Renal cortical epithelial cell (primary cell): ENCODE measurements at regions not wholly inside any gene's neighbourhood (a gene's known extent, or its start where the extent isn't known, plus 50 kb on each side); places are given as distances from the start of the nearest gene placed in this dataset.
"Not testable (repeated sequence)": the region's sequence is repeated elsewhere in the genome, so short reads cannot be mapped to it uniquely, and the experiment has no call there.

Experiments
- DNase-seq: peaks from one replicate; pipeline ENCODE4 v3.0.0-alpha.2; 2011; ENCODE audit warnings: low read depth

- no peak for DNase-seq
These were observed 149.3 kb downstream of the RPLP1 start for GRCh38 chr15:69601711-69602504.

- DNase-seq, result no peak
These were observed 150.3 kb downstream of the RPLP1 start for GRCh38 chr15:69602921-69603320.

GRCh38 chr15:69603369-69604071, 150.9 kb downstream of the RPLP1 start:
- no peak for DNase-seq

GRCh38 chr15:69604072-69604411, 151.4 kb downstream of the RPLP1 start:
- DNase-seq, result peak; percentile 51

GRCh38 chr15:69606144-69606543, 153.5 kb downstream of the RPLP1 start:
- DNase-seq, result no peak

- DNase-seq, result no peak
These were observed 154.4 kb downstream of the RPLP1 start for GRCh38 chr15:69606921-69607500.

- DNase-seq, result no peak
These were observed 156.0 kb downstream of the RPLP1 start for GRCh38 chr15:69608661-69609060.

- peak; percentile 72 for DNase-seq
These were observed 156.6 kb downstream of the RPLP1 start for GRCh38 chr15:69609176-69609575.

GRCh38 chr15:69609776-69610175, 157.2 kb downstream of the RPLP1 start:
- no peak for DNase-seq

GRCh38 chr15:69610277-69610676, 157.7 kb downstream of the RPLP1 start:
- peak; percentile 65 for DNase-seq

GRCh38 chr15:69610858-69611257, 158.2 kb downstream of the RPLP1 start:
- DNase-seq, result no peak

GRCh38 chr15:69612112-69612511, 159.5 kb downstream of the RPLP1 start:
- DNase-seq, result no peak

- DNase-seq, result no peak
These were observed 160.6 kb downstream of the RPLP1 start for GRCh38 chr15:69613182-69613581.

- no peak for DNase-seq
These were observed 161.4 kb downstream of the RPLP1 start for GRCh38 chr15:69613988-69614387.

- DNase-seq, result no peak
These were observed 163.1 kb downstream of the RPLP1 start for GRCh38 chr15:69615736-69616135.

GRCh38 chr15:69616558-69616957, 163.9 kb downstream of the RPLP1 start:
- DNase-seq, result no peak

GRCh38 chr15:69617144-69617543, 164.5 kb downstream of the RPLP1 start:
- not testable (repeated sequence) for DNase-seq

GRCh38 chr15:69623392-69624154, 171.0 kb downstream of the RPLP1 start:
- DNase-seq, result no peak

GRCh38 chr15:69624155-69624520, 171.5 kb downstream of the RPLP1 start:
- DNase-seq, result no peak

GRCh38 chr15:69624816-69625215, 172.2 kb downstream of the RPLP1 start:
- no peak for DNase-seq

GRCh38 chr15:69625328-69625727, 172.7 kb downstream of the RPLP1 start:
- DNase-seq, result no peak
